Left lung (tissue), 4 donors: ENCODE measurements at regions not wholly inside any gene's neighbourhood (a gene's known extent, or its start where the extent isn't known, plus 50 kb on each side); places are given as distances from the start of the nearest gene placed in this dataset.

Experiments
- ATAC-seq: fragments of 200-7000 bp; cut with Tn5 transposase; one replicate; pipeline ENCODE4 v1.9.1; 2020; ENCODE audit warnings: moderate library complexity
- DNase-seq, 4 donors: peaks; one replicate each; pipeline ENCODE4 v3.0.0-alpha.2; 2013 to 2020
- H3K27ac ChIP-seq, 2 donors: fragments of 200-600 bp; sonication (generic) in 1 of 2; one replicate each; pipeline versions ENCODE4 v1.5.0 to v1.8.0; 2020 to 2021
- H3K27me3 ChIP-seq, 2 donors: fragments of 200-600 bp; sonication (generic) in 1 of 2; one replicate each; pipeline versions ENCODE4 v1.5.0 to v1.8.0; 2020 to 2021
- H3K36me3 ChIP-seq, 2 donors: fragments of 200-600 bp; sonication (generic) in 1 of 2; one replicate each; pipeline versions ENCODE4 v1.5.0 to v1.8.0; 2020 to 2021
- H3K4me1 ChIP-seq, 2 donors: fragments of 200-600 bp; one replicate each; pipeline ENCODE4 v1.8.0; 2021
- H3K4me3 ChIP-seq, 2 donors: fragments of 200-600 bp; sonication (generic) in 1 of 2; one replicate each; pipeline versions ENCODE4 v1.5.0 to v1.8.0; 2020 to 2021; ENCODE audit warnings: mild to moderate bottlenecking in 1 of 2
- H3K9me3 ChIP-seq, 2 donors: fragments of 200-600 bp; sonication (generic) in 1 of 2; one replicate each; pipeline versions ENCODE4 v1.5.0 to v1.8.0; 2020 to 2021
- CTCF ChIP-seq, 2 donors: fragments of 200-600 bp; sonication (generic) in 1 of 2; IDR thresholded peaks; one replicate each; pipeline versions ENCODE4 v1.5.0 to v1.8.0; 2021; ENCODE audit warnings: antibody characterized with exemption in 2 of 2
- intact Hi-C, 2 donors: fragments of 100-400 bp; cut with DNase I; formaldehyde crosslinking; loops; one replicate each; pipeline versions ENCODE4 v1.11.2 to v1.14.2; 2022
- donor health status: DM: no; HTN: yes; CAD: no.
- donor health status: DM: no; HTN: no; CAD: no.

GRCh38 chr3:31433679-31433992 is 99.1 kb upstream of the STT3B start:
- Histone ChIP-seq H3K4me1 (no peaks in the 10 kb centered on the region), H3K9me3 (peaks cover 0 to 15% of the 10 kb centered on the region in 2 donors), H3K36me3 (no peaks in the 10 kb centered on the region), H3K27me3 (no peaks in the 10 kb centered on the region), H3K4me3 (no peak overlapping the region), H3K27ac (no peak overlapping the region)
- intact Hi-C loops: no loop called here
- TF ChIP-seq CTCF (IDR thresholded peaks at IDR 0.05): no peak
- ATAC-seq (no peak), DNase-seq (no peak)

- no peak overlapping the region for H3K4me3 ChIP-seq
- H3K27me3 ChIP-seq: no peaks in the 10 kb centered on the region
- ATAC-seq: no peak
- no peaks in the 10 kb centered on the region for H3K4me1 ChIP-seq
- no peak overlapping the region for H3K27ac ChIP-seq
- intact Hi-C loops: no loop called here
- DNase-seq: no peak
- no peaks in the 10 kb centered on the region for H3K36me3 ChIP-seq
- peaks cover 0 to 15% of the 10 kb centered on the region in 2 donors for H3K9me3 ChIP-seq
- TF ChIP-seq CTCF (IDR thresholded peaks at IDR 0.05): no peak
These were observed 97.9 kb upstream of the STT3B start for GRCh38 chr3:31434819-31435218.

DNA sequence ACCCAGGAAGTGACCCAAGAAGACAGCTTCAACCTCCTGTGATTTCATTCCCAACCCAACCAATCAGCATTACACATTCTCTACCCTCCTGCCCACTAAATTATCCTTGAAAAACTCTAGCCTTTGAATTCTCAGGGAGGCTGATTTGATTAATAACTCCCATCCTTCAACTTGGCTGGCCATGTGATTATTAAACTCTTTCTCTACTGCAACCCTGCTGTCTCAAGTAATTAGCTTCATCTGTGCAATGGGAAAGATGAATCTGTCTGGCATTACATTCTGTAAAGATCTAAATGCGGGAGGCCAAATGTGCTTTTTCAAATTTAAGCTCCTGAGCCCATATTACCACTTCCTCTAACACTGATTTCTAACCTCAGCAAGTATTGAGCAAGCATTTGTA is 95.9 kb upstream of the STT3B start:
- TF ChIP-seq CTCF (IDR thresholded peaks at IDR 0.05): no peak
- no peak overlapping the region for H3K4me3 ChIP-seq
- DNase-seq (no peak), ATAC-seq (no peak)
- no peaks in the 10 kb centered on the region for H3K36me3 ChIP-seq
- no peaks in the 10 kb centered on the region for H3K27me3 ChIP-seq
- H3K9me3 ChIP-seq: peaks cover 0 to 15% of the 10 kb centered on the region in 2 donors
- intact Hi-C loops: no loop called here
- H3K4me1 ChIP-seq: no peaks in the 10 kb centered on the region
- H3K27ac ChIP-seq: no peak overlapping the region

GRCh38 chr3:31438742-31439141 is 94.0 kb upstream of the STT3B start:
- ATAC-seq (no peak), DNase-seq (no peak)
- no peaks in the 10 kb centered on the region for H3K4me1 ChIP-seq
- no peak for TF ChIP-seq CTCF (IDR thresholded peaks at IDR 0.05)
- no peak overlapping the region for H3K27ac ChIP-seq
- intact Hi-C loops: no loop called here
- H3K4me3 ChIP-seq: no peak overlapping the region
- H3K36me3 ChIP-seq: no peaks in the 10 kb centered on the region
- H3K27me3 ChIP-seq: no peaks in the 10 kb centered on the region
- peaks cover 0 to 15% of the 10 kb centered on the region in 2 donors for H3K9me3 ChIP-seq

- H3K27me3 ChIP-seq: no peaks in the 10 kb centered on the region
- intact Hi-C loops: no loop called here
These were observed 92.6 kb upstream of the STT3B start for GRCh38 chr3:31439890-31440750.

More at GRCh38 chr3:31439890-31440750, 92.6 kb upstream of the STT3B start:
- DNase-seq (no peak), ATAC-seq (no peak)
- Histone ChIP-seq H3K4me3 (no peak overlapping the region), H3K27ac (no peak overlapping the region), H3K4me1 (no peaks in the 10 kb centered on the region), H3K36me3 (no peaks in the 10 kb centered on the region), H3K9me3 (peaks cover 0 to 15% of the 10 kb centered on the region in 2 donors)
- no peak for TF ChIP-seq CTCF (IDR thresholded peaks at IDR 0.05)
